Liver (tissue), 8 donors: ENCODE measurements at regions not wholly inside any gene's neighbourhood (a gene's known extent, or its start where the extent isn't known, plus 50 kb on each side); places are given as distances from the start of the nearest gene placed in this dataset.

ENCODE experiments used
- DNase-seq: peaks from one replicate; pipeline ENCODE4 v3.0.0-alpha.2; 2017; ENCODE audit warnings: low spot score
- H3K27ac ChIP-seq, 2 donors: one replicate each; pipeline ENCODE4 v1.7.0; 2013; ENCODE audit warnings: inconsistent platforms in 2 of 2, low read length in 2 of 2, control low read depth in 1 of 2, low read depth in 1 of 2, mild to moderate bottlenecking in 1 of 2
- H3K27me3 ChIP-seq, 4 donors: one replicate each; pipeline versions ENCODE4 v1.6.1 to v1.7.0; 2013; ENCODE audit warnings: low read length in 3 of 4, inconsistent platforms in 1 of 4, mild to moderate bottlenecking in 1 of 4, moderate library complexity in 1 of 4; ENCODE audit not compliant: control insufficient read depth in 4 of 4, insufficient read depth in 4 of 4
- H3K36me3 ChIP-seq, 4 donors: one replicate each; pipeline versions ENCODE4 v1.6.1 to v1.7.0; 2013; ENCODE audit warnings: low read length in 3 of 4, mild to moderate bottlenecking in 3 of 4, low read depth in 1 of 4, moderate library complexity in 1 of 4; ENCODE audit not compliant: control insufficient read depth in 4 of 4, insufficient read depth in 3 of 4
- H3K4me1 ChIP-seq, 4 donors: one replicate each; pipeline versions ENCODE4 v1.6.1 to v1.7.0; 2013; ENCODE audit warnings: low read length in 3 of 4, mild to moderate bottlenecking in 3 of 4, moderate library complexity in 1 of 4; ENCODE audit not compliant: control insufficient read depth in 4 of 4, insufficient read depth in 4 of 4
- H3K4me3 ChIP-seq, 3 donors: one replicate each; pipeline versions ENCODE4 v1.6.1 to v1.7.0; 2013; ENCODE audit warnings: low read length in 3 of 3, control low read depth in 1 of 3, low read depth in 1 of 3, mild to moderate bottlenecking in 1 of 3
- H3K9ac ChIP-seq, 2 donors: one replicate each; pipeline ENCODE4 v1.7.0; 2013; ENCODE audit warnings: low read length in 2 of 2, mild to moderate bottlenecking in 2 of 2, moderate library complexity in 2 of 2, control low read depth in 1 of 2, low read depth in 1 of 2
- H3K9me3 ChIP-seq, 4 donors: one replicate each; pipeline versions ENCODE4 v1.6.1 to v1.7.0; 2013; ENCODE audit warnings: low read length in 3 of 4; ENCODE audit not compliant: control insufficient read depth in 4 of 4
- ATF3 ChIP-seq: IDR thresholded peaks from 2 replicates; pipeline ENCODE4 v1.6.1; 2016; ENCODE audit warnings: antibody characterized with exemption
- CTCF ChIP-seq: fragments of 150-350 bp; IDR thresholded peaks from 2 replicates; pipeline ENCODE4 v1.5.1; 2017; ENCODE audit warnings: improper control_type of control experiment, low read depth, low read length; ENCODE audit not compliant: missing input control
- EGR1 ChIP-seq, 2 donors: IDR thresholded peaks; 2 replicates each; pipeline ENCODE4 v1.6.1; 2016 to 2018; ENCODE audit warnings: antibody characterized with exemption in 2 of 2, low read depth in 2 of 2
- FOXA1 ChIP-seq: IDR thresholded peaks from 2 replicates; pipeline ENCODE4 v1.6.1; 2016; ENCODE audit warnings: antibody characterized with exemption
- FOXA2 ChIP-seq: IDR thresholded peaks from 2 replicates; pipeline ENCODE4 v1.6.1; 2016; ENCODE audit warnings: antibody characterized with exemption
- GABPA ChIP-seq, 2 donors: IDR thresholded peaks in 1 of 2; conservative IDR thresholded peaks in 1 of 2; 2 replicates each; pipeline ENCODE4 v1.6.1; 2016; ENCODE audit warnings: antibody characterized with exemption in 2 of 2, mild to moderate bottlenecking in 1 of 2, moderate library complexity in 1 of 2
- HNF4A ChIP-seq, 2 donors: conservative IDR thresholded peaks; 2 replicates each; pipeline ENCODE4 v1.6.1; 2016; ENCODE audit warnings: antibody characterized with exemption in 2 of 2, mild to moderate bottlenecking in 2 of 2
- HNF4G ChIP-seq: IDR thresholded peaks from 2 replicates; pipeline ENCODE4 v1.6.1; 2016; ENCODE audit warnings: antibody characterized with exemption
- JUND ChIP-seq, 2 donors: IDR thresholded peaks; 2 replicates each; pipeline ENCODE4 v1.6.1; 2016; ENCODE audit warnings: antibody characterized with exemption in 2 of 2
- MAX ChIP-seq: IDR thresholded peaks from 2 replicates; pipeline ENCODE4 v1.6.1; 2016; ENCODE audit warnings: antibody characterized with exemption
- REST ChIP-seq: IDR thresholded peaks from 2 replicates; pipeline ENCODE4 v1.6.1; 2016; ENCODE audit warnings: antibody characterized with exemption, mild to moderate bottlenecking
- RXRA ChIP-seq, 2 donors: IDR thresholded peaks; 2 replicates each; pipeline ENCODE4 v1.6.1; 2017 to 2018; ENCODE audit warnings: antibody characterized with exemption in 2 of 2, mild to moderate bottlenecking in 1 of 2
- SP1 ChIP-seq: IDR thresholded peaks from 2 replicates; pipeline ENCODE4 v1.6.1; 2018; ENCODE audit warnings: antibody characterized with exemption, mild to moderate bottlenecking
- TAF1 ChIP-seq: conservative IDR thresholded peaks from 2 replicates; pipeline ENCODE4 v1.6.1; 2016; ENCODE audit warnings: antibody characterized with exemption, mild to moderate bottlenecking
- YY1 ChIP-seq: IDR thresholded peaks from 2 replicates; pipeline ENCODE4 v1.6.1; 2016; ENCODE audit warnings: antibody characterized with exemption, mild to moderate bottlenecking
- ZBTB33 ChIP-seq: IDR thresholded peaks from 2 replicates; pipeline ENCODE4 v1.6.1; 2016; ENCODE audit warnings: antibody characterized with exemption
- WGBS: extraction: QIAGEN DNeasy Blood & Tissue Kit; methylation state at CpG from one replicate; pipeline ENCODE4 v1.1.7; 2013; 5-methylcytosine and 5-hydroxymethylcytosine counted together
- donor health status: healthy.
- donor health status: healthy.
- donor health status: healthy.
- donor health status: healthy.
- donor health status: healthy.

- Histone ChIP-seq H3K4me1 (no peaks in the 10 kb centered on the region), H3K9me3 (no peaks in the 10 kb centered on the region), H3K4me3 (no peak overlapping the region), H3K27ac (no peak overlapping the region), H3K36me3 (no peaks in the 10 kb centered on the region), H3K27me3 (no peaks in the 10 kb centered on the region), H3K9ac (no peak overlapping the region)
- no peak for DNase-seq
- WGBS = 83% methylated on average over 16 of the region's 16 CpGs
- TF ChIP-seq GABPA (IDR thresholded peaks at IDR 0.05 in 1 of 2, conservative IDR thresholded peaks at IDR 0.05 in 1 of 2) (no peak), TAF1 (no peak), EGR1 (IDR thresholded peaks at IDR 0.05; ENCODE audit: low read depth in 2 of 2) (no peak), YY1 (no peak), HNF4G (no peak), REST (no peak), FOXA2 (no peak), JUND (IDR thresholded peaks at IDR 0.05) (no peak), HNF4A (conservative IDR thresholded peaks at IDR 0.05) (no peak), SP1 (no peak), CTCF (no peak), ATF3 (no peak)
Measured at GRCh38 chr22:49535527-49536125, 292.0 kb downstream of the BRD1 start.

- 93% methylated on average over 9 of the region's 9 CpGs for WGBS
- Histone ChIP-seq H3K27me3 (no peaks in the 10 kb centered on the region), H3K9me3 (no peaks in the 10 kb centered on the region), H3K9ac (no peak overlapping the region), H3K4me1 (no peaks in the 10 kb centered on the region), H3K4me3 (no peak overlapping the region), H3K27ac (no peak overlapping the region), H3K36me3 (no peaks in the 10 kb centered on the region)
- no peak for DNase-seq
- TF ChIP-seq RXRA (IDR thresholded peaks at IDR 0.05) (no peak), FOXA1 (no peak), YY1 (no peak), CTCF (no peak), TAF1 (no peak), HNF4A (conservative IDR thresholded peaks at IDR 0.05) (no peak), SP1 (no peak), ATF3 (no peak), HNF4G (no peak), JUND (IDR thresholded peaks at IDR 0.05) (no peak), EGR1 (IDR thresholded peaks at IDR 0.05; ENCODE audit: low read depth in 2 of 2) (no peak), REST (no peak), FOXA2 (no peak), ZBTB33 (no peak), MAX (no peak)
Measured at GRCh38 chr22:49535126-49535525, 292.5 kb downstream of the BRD1 start.
